HCT116 (cell line): ENCODE measurements at regions not wholly inside any gene's neighbourhood (a gene's known extent, or its start where the extent isn't known, plus 50 kb on each side); places are given as distances from the start of the nearest gene placed in this dataset.

Experiments used
- CTCF ChIP-seq, 3 experiments: fragments of 200-600 bp in 1 of 3; sonication (generic) in 1 of 3; IDR thresholded peaks in 2 of 3; conservative IDR thresholded peaks in 1 of 3; 2 replicates each; pipeline ENCODE4 v1.5.1; 2012 to 2017; ENCODE audit warnings: low read depth in 2 of 3, low read length in 2 of 3, antibody characterized with exemption in 1 of 3, borderline replicate concordance in 1 of 3, control low read depth in 1 of 3, mild to moderate bottlenecking in 1 of 3, mixed read lengths in 1 of 3, mixed run types in 1 of 3, moderate library complexity in 1 of 3; ENCODE audit not compliant: insufficient read depth in 1 of 3
- JUND ChIP-seq: IDR thresholded peaks from 2 replicates; pipeline ENCODE4 v1.6.1; 2012
- SIN3A ChIP-seq: IDR thresholded peaks from 2 replicates; pipeline ENCODE4 v1.6.1; 2012; ENCODE audit warnings: low read depth
- SP1 ChIP-seq: IDR thresholded peaks from 2 replicates; pipeline ENCODE4 v1.6.1; 2012; ENCODE audit warnings: low read depth
- YY1 ChIP-seq: IDR thresholded peaks from 2 replicates; pipeline ENCODE4 v1.6.1; 2011; ENCODE audit warnings: low read length, low read depth, moderate library complexity, mild to moderate bottlenecking; ENCODE audit not compliant: insufficient replicate concordance; ENCODE audit errors: extremely low read depth
- ZBTB33 ChIP-seq: IDR thresholded peaks from 2 replicates; pipeline ENCODE4 v1.6.1; 2011; ENCODE audit warnings: mild to moderate bottlenecking, low read length, moderate library complexity; ENCODE audit not compliant: insufficient replicate concordance; ENCODE audit errors: extremely low read depth
- ZNF274 ChIP-seq: fragments of 200-500 bp; sonication (Bioruptor generic); IDR thresholded peaks from 2 replicates; pipeline ENCODE4 v1.6.1; 2014; ENCODE audit warnings: mild to moderate bottlenecking, low read depth, low read length, inconsistent platforms

GRCh38 chr6:141688916-141689315 lies 443.8 kb upstream of the GJE1 start:
- TF ChIP-seq CTCF (IDR thresholded peaks at IDR 0.05 in 2 of 3, conservative IDR thresholded peaks at IDR 0.05 in 1 of 3; ENCODE audit: borderline replicate concordance in 1 of 3, insufficient read depth in 1 of 3, low read depth in 2 of 3, low read length in 2 of 3): no peak
- no peak for TF ChIP-seq JUND
- TF ChIP-seq SIN3A: no peak
- TF ChIP-seq SP1: no peak
- TF ChIP-seq ZNF274: no peak
- no peak for TF ChIP-seq YY1
- no peak for TF ChIP-seq ZBTB33
